Adipocyte (in vitro differentiated cells): ENCODE measurements at regions not wholly inside any gene's neighbourhood (a gene's known extent, or its start where the extent isn't known, plus 50 kb on each side); places are given as distances from the start of the nearest gene placed in this dataset.
A peak's percentile ranks its signal among the peaks of the same experiment; 100 is the strongest.

Source experiments
- DNase-seq: peaks from one replicate; pipeline ENCODE4 v3.0.0-alpha.2; 2015; ENCODE audit warnings: low read depth
- H3K27me3 ChIP-seq: replicated peaks from 2 replicates; pipeline ENCODE4 v1.7.0; 2013; ENCODE audit warnings: mild to moderate bottlenecking, low read length, moderate library complexity; ENCODE audit not compliant: control insufficient read depth, insufficient read depth
- H3K36me3 ChIP-seq: 2 replicates; pipeline ENCODE4 v1.7.0; 2013; ENCODE audit warnings: low read length, mild to moderate bottlenecking, moderate library complexity; ENCODE audit not compliant: control insufficient read depth, insufficient read depth, severe bottlenecking
- H3K4me1 ChIP-seq: 2 replicates; pipeline ENCODE4 v1.7.0; 2013; ENCODE audit warnings: mild to moderate bottlenecking, low read length, moderate library complexity; ENCODE audit not compliant: control insufficient read depth, insufficient read depth
- H3K4me3 ChIP-seq: 2 replicates; pipeline ENCODE4 v1.7.0; 2013; ENCODE audit warnings: mild to moderate bottlenecking, low read length, moderate library complexity
- H3K9ac ChIP-seq: 2 replicates; pipeline ENCODE4 v1.7.0; 2013; ENCODE audit warnings: mild to moderate bottlenecking, low read length, moderate library complexity
- H3K9me3 ChIP-seq: 2 replicates; pipeline ENCODE4 v1.7.0; 2013; ENCODE audit warnings: mild to moderate bottlenecking, low read length, moderate library complexity; ENCODE audit not compliant: control insufficient read depth

GRCh38 chr6:145055567-145055966 is 679.8 kb downstream of the EPM2A start:
- Histone ChIP-seq H3K9ac (no peak overlapping the region), H3K4me1 (peaks cover 9% of the 10 kb centered on the region), H3K27me3 (no peaks in the 10 kb centered on the region), H3K36me3 (no peaks in the 10 kb centered on the region), H3K4me3 (no peak overlapping the region), H3K9me3 (no peaks in the 10 kb centered on the region)
- DNase-seq: no peak

DNA sequence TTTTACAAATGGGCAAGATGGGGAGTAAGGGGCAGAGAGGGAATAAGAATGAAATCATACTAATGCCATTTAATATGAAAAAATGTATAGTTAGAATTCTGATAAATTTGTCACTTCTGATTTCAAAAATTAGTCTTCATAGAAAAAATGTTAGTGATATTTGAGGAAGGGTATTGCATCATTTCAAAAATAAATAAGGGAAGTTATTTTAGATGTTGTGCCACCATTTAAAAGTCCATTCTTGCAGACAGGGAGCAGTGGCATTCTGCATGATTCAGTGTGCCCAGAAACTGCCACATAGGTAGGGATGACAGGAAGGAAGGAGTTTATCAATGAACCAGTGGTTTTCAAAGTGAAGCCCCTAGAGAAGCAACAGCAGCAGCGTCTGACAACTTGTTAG is 674.6 kb downstream of the EPM2A start:
- Histone ChIP-seq H3K36me3 (no peaks in the 10 kb centered on the region), H3K4me1 (peaks cover 18% of the 10 kb centered on the region), H3K9me3 (no peaks in the 10 kb centered on the region), H3K4me3 (no peak overlapping the region), H3K9ac (no peak overlapping the region), H3K27me3 (no peaks in the 10 kb centered on the region)
- DNase-seq: no peak

- DNase-seq: peak; percentile 71
- no peak overlapping the region for H3K4me3 ChIP-seq
- H3K9me3 ChIP-seq: no peaks in the 10 kb centered on the region
- no peaks in the 10 kb centered on the region for H3K27me3 ChIP-seq
- H3K36me3 ChIP-seq: no peaks in the 10 kb centered on the region
- no peak overlapping the region for H3K9ac ChIP-seq
- peaks cover 25% of the 10 kb centered on the region for H3K4me1 ChIP-seq
These were observed 672.2 kb downstream of the EPM2A start for GRCh38 chr6:145063091-145063490.

GRCh38 chr6:145067430-145067829 is 667.9 kb downstream of the EPM2A start:
- no peaks in the 10 kb centered on the region for H3K9me3 ChIP-seq
- no peak overlapping the region for H3K9ac ChIP-seq
- no peaks in the 10 kb centered on the region for H3K27me3 ChIP-seq
- H3K36me3 ChIP-seq: no peaks in the 10 kb centered on the region
- H3K4me3 ChIP-seq: no peak overlapping the region
- peak; percentile 61 for DNase-seq
- peaks cover 25% of the 10 kb centered on the region for H3K4me1 ChIP-seq

DNA sequence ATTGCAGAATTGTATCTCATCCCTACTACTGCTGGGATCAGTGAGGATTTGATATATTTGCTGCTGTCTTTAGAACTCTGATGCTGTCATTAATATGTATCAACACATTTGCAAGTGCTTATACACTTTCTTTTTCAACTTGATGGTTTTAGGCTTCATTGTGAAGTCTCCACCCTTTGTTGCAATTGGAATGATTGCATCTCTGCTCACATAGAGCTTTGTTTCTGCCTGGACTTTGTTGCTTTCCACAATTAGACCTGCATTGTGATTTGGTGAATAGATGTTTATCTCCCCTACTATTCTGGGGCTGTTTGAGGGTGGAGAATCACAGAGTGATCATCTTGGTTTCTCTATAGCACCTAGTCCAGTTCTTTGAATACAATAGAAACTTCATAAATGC is 666.7 kb downstream of the EPM2A start:
- H3K4me3 ChIP-seq: no peak overlapping the region
- H3K4me1 ChIP-seq: peaks cover 13% of the 10 kb centered on the region
- H3K9me3 ChIP-seq: no peaks in the 10 kb centered on the region
- no peaks in the 10 kb centered on the region for H3K36me3 ChIP-seq
- H3K27me3 ChIP-seq: no peaks in the 10 kb centered on the region
- no peak for DNase-seq
- no peak overlapping the region for H3K9ac ChIP-seq

DNA sequence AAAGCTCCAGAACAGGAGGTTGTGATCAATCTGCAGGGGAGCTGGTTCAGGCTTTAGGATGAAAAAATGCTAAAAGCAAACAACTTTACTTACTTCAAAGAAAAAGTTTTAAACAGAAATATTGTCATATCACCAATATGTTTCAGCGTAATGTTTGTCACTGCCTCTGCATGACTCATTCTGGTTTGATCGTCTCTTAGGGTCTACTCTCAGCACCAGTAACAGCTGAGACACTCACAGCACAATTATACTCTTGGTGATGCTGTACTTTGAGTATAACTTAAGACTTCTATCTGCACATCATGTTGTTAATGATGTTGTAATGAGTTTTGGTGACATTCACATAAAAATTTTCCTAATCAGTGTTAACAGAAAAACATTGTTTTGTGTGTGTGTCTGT is 665.4 kb downstream of the EPM2A start:
- H3K36me3 ChIP-seq: no peaks in the 10 kb centered on the region
- H3K9ac ChIP-seq: no peak overlapping the region
- peaks cover 11% of the 10 kb centered on the region for H3K4me1 ChIP-seq
- no peak overlapping the region for H3K4me3 ChIP-seq
- H3K27me3 ChIP-seq: no peaks in the 10 kb centered on the region
- no peak for DNase-seq
- H3K9me3 ChIP-seq: no peaks in the 10 kb centered on the region

DNA sequence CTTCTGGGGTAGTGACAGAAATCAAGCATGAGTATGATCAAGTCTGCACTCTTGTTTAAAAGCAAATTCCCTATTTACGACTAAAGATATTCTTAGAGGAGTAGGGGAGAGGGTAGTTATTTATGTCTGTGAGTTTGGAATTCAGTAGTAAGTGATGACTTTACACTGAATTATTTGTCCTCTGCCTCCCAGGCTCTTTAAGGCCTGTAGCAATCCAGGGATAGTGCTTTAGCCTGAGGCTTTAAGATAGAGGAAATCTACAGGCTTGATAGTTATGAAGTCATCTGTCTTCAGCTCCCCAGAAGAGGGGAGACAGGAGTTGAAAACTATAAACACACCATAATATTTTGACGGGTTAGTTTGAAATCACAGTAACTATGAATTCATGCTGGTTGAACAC is 664.5 kb downstream of the EPM2A start:
- peaks cover 11% of the 10 kb centered on the region for H3K4me1 ChIP-seq
- no peaks in the 10 kb centered on the region for H3K9me3 ChIP-seq
- H3K36me3 ChIP-seq: no peaks in the 10 kb centered on the region
- H3K9ac ChIP-seq: no peak overlapping the region
- DNase-seq: peak; percentile 66
- no peak overlapping the region for H3K4me3 ChIP-seq
- no peaks in the 10 kb centered on the region for H3K27me3 ChIP-seq

DNA sequence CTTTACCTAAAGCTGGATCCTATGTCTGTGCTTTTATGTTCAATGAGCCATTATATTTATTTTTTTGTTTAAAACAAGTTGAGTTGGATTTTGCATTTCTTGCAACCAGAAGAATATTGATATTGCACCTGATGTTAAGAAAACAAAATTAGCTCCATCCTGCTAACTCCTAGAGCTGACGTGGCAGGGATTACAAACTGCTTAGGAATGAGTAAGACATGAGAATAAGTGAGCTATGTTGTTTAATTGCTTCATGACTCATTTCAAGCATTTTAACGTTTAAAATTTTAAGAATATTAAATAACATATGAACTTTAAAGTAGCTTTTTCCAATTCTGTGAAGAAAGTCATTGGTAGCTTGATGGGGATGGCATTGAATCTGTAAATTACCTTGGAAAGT is 663.5 kb downstream of the EPM2A start:
- peak; percentile 44 for DNase-seq
- H3K36me3 ChIP-seq: no peaks in the 10 kb centered on the region

DNA sequence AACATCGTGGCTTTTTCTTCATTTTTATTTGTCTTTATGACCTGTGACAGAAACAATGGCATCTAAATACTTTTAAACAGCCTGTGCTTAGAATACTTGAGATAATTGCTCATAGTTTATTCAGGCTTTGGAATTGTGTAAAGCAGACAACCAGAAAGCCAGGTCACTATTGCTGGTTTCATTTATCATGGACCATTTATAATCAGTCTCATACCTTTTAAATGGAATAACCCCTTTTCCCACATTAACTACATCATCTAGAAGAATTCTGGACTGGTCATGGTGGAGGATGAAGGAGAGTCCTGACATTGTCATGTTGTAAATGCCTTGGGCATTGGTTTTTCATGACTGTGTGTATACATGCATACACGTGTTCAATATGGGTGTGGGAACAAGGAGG is 661.5 kb downstream of the EPM2A start:
- no peak overlapping the region for H3K4me3 ChIP-seq
- no peaks in the 10 kb centered on the region for H3K27me3 ChIP-seq
- peaks cover 16% of the 10 kb centered on the region for H3K4me1 ChIP-seq
- DNase-seq: no peak
- H3K9ac ChIP-seq: no peak overlapping the region
- H3K36me3 ChIP-seq: no peaks in the 10 kb centered on the region
- H3K9me3 ChIP-seq: peaks cover 6% of the 10 kb centered on the region

More for the DNA sequence above, 663.5 kb downstream of the EPM2A start:
- Histone ChIP-seq H3K9me3 (peaks cover 6% of the 10 kb centered on the region), H3K4me1 (peaks cover 11% of the 10 kb centered on the region), H3K9ac (no peak overlapping the region), H3K27me3 (no peaks in the 10 kb centered on the region), H3K4me3 (no peak overlapping the region)

DNA sequence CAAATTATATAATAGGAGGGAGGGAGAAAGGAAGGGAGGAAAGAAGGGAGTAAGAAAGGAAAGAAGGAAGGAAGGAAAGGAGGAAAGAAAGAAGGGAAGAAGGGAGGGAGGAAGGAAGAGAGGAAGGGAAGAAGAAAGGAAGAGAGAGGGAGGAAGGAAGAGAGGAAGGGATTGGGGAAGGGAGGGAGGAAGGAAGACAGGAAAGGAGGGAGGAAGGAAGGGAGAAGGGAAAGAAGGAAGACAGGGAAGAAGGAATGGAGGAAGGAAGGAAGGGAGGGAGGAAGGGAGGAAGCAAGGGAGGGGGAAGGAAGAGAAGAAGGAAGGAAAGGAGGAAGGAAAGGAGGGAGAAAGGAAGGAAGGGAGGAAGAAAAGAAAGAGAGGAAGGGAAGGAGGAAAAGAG is 660.5 kb downstream of the EPM2A start:
- Histone ChIP-seq H3K36me3 (no peaks in the 10 kb centered on the region), H3K4me3 (no peak overlapping the region), H3K9ac (no peak overlapping the region), H3K27me3 (no peaks in the 10 kb centered on the region), H3K4me1 (peaks cover 16% of the 10 kb centered on the region), H3K9me3 (peaks cover 6% of the 10 kb centered on the region)
- DNase-seq: no peak

- no peaks in the 10 kb centered on the region for H3K36me3 ChIP-seq
- H3K9me3 ChIP-seq: peaks cover 6% of the 10 kb centered on the region
- no peaks in the 10 kb centered on the region for H3K27me3 ChIP-seq
- H3K4me3 ChIP-seq: no peak overlapping the region
- DNase-seq: no peak
- H3K9ac ChIP-seq: no peak overlapping the region
- H3K4me1 ChIP-seq: peaks cover 18% of the 10 kb centered on the region
These were observed 659.9 kb downstream of the EPM2A start for GRCh38 chr6:145075425-145075824.

DNA sequence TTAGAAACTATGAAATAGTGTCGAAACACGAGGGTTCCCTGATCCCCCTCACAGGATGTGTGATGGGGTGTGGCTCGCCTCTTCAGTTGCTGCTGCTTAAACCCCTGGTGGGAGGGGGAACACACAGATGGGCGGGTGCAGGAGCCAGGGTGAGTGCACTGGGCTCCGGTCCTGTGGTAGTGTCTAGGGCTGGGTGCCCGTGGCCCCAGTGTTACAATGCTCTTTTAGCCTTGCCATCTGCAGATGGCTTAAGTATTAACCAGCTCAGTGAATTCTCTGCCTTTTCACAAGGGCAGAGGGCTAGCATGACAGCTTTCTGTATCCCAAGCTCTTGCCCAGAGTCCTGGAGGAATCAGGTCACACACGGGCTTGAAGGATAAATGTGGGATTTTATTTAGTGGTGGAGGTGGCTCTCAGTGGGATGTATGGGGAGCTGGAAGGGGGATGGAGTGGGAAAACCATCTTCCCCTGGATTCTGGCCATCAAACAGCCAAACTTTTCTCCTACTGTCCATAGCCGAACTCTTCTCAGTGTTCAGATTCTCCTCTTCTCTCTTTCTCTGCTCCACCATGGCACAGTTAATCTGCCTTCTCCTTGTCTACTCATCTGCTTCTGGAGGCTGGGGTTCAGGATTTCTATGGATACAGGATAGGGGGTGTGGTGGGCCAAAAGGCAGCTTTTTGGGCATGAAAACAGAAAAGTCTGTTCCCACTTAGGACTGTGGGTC is 659.0 kb downstream of the EPM2A start:
- Histone ChIP-seq H3K36me3 (no peaks in the 10 kb centered on the region), H3K9me3 (peaks cover 6% of the 10 kb centered on the region), H3K4me3 (no peak overlapping the region), H3K4me1 (peaks cover 21% of the 10 kb centered on the region), H3K9ac (no peak overlapping the region), H3K27me3 (no peaks in the 10 kb centered on the region)
- DNase-seq: no peak
